Kidney (tissue), 13 donors: ENCODE measurements at regions not wholly inside any gene's neighbourhood (a gene's known extent, or its start where the extent isn't known, plus 50 kb on each side); places are given as distances from the start of the nearest gene placed in this dataset.
A peak's percentile ranks its signal among the peaks of the same experiment; 100 is the strongest.

Experiments
- DNase-seq, 5 donors: peaks; one replicate each; pipeline ENCODE4 v3.0.0-alpha.2; 2013 to 2020
- FAIRE-seq: peaks from 2 replicates; lab custom pipeline; 2012; peaks lifted over from hg19 to GRCh38; lab: Jason Lieb, UNC
- H3K27ac ChIP-seq, 2 donors: one replicate each; pipeline ENCODE4 v1.7.0; 2013; ENCODE audit warnings: low read depth in 2 of 2, low read length in 2 of 2, inconsistent platforms in 1 of 2
- H3K27me3 ChIP-seq: one replicate; pipeline ENCODE4 v1.7.1; 2013; ENCODE audit warnings: low read length, inconsistent platforms; ENCODE audit not compliant: control insufficient read depth, insufficient read depth
- H3K36me3 ChIP-seq, 3 donors: one replicate each; pipeline versions ENCODE4 v1.7.0 to v1.7.1; 2013; ENCODE audit warnings: low read length in 3 of 3, control low read depth in 1 of 3, inconsistent platforms in 1 of 3; ENCODE audit not compliant: insufficient read depth in 3 of 3, control insufficient read depth in 2 of 3
- H3K4me1 ChIP-seq, 3 donors: one replicate each; pipeline versions ENCODE4 v1.7.0 to v1.7.1; 2013; ENCODE audit warnings: low read length in 3 of 3, inconsistent platforms in 1 of 3, low read depth in 1 of 3; ENCODE audit not compliant: control insufficient read depth in 2 of 3, insufficient read depth in 2 of 3
- H3K4me3 ChIP-seq, 3 donors: one replicate each; pipeline versions ENCODE4 v1.7.0 to v1.8.1; 2013; ENCODE audit warnings: low read length in 3 of 3, control low read depth in 1 of 3, inconsistent platforms in 1 of 3
- H3K9ac ChIP-seq, 3 donors: one replicate each; pipeline versions ENCODE4 v1.7.0 to v1.7.1; 2013; ENCODE audit warnings: low read length in 3 of 3, control low read depth in 1 of 3, inconsistent platforms in 1 of 3
- H3K9me3 ChIP-seq, 3 donors: one replicate each; pipeline versions ENCODE4 v1.7.0 to v1.7.1; 2013; ENCODE audit warnings: low read length in 3 of 3, control low read depth in 1 of 3, inconsistent platforms in 1 of 3; ENCODE audit not compliant: control insufficient read depth in 2 of 3, insufficient read depth in 1 of 3
- CTCF ChIP-seq: IDR thresholded peaks from 3 replicates; pipeline ENCODE4 v1.5.1; 2012; ENCODE audit warnings: mild to moderate bottlenecking, moderate library complexity, borderline replicate concordance; ENCODE audit not compliant: insufficient read depth; ENCODE audit errors: extremely low read depth
- intact Hi-C: fragments of 100-400 bp; cut with DNase I; formaldehyde crosslinking; loops from one replicate; pipeline ENCODE4 v1.11.1; 2022
- donor health status: control.
- donor health status: control.
- donor health status: control.
- donor health status: control.
- donor health status: control.
- donor health status: DM: yes; HTN: yes; CAD: no.
- donor health status: Normal renal cell carcinoma (clear cell type).

DNA sequence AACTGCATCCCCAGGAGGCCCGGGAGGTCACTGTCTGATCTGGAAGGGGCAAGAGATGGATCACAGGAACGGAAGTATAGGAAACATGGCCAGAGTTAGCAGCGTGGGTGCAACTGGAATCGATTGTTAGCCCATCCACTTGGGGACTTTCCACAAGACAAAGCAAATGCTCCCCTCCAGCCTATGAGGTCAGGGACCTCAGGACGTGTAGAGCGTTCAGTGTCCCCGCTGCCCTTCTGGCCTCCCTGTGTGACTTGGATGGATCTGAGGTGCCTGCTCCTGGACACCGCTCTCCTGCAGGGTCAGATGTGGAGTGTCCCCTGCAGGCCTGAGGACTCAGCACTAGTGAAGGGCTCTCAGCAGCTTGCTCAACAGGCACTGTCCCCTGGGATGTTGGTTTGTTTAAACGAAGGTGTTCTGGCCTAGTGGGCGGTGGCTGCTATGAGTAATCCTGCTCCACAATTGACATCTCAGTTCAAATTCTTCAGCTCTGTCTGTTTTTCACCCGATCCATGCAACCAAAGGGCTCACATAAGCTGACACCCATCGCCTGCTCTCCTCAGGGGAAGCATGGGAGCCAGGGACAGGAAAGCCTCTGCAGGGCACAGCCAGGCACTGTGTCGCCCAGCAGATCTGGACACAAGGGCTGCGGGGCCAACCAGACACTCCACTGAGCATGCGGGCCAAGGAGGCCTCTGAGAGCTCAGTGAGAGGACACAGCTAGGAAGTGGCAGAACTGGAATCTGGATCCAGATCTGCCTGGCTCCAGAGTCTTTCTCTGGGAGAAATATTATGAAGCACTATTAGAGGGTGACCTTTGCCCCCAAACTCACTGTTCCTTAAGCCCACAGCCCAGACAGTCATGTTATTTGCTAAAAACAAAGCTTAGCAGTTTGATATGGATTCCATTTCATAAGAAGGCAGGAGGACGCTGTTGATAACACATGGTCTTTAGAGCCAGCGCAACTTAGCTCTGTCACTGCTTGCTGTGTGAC is 78.5 kb downstream of the RHOB start:
- Histone ChIP-seq H3K9ac (no peak overlapping the region), H3K9me3 (no peaks in the 10 kb centered on the region), H3K27ac (peak overlapping the region; percentile 29 to 52), H3K4me1 (peaks cover 0 to 20% (median 6%) of the 10 kb centered on the region in 3 donors), H3K27me3 (no peaks in the 10 kb centered on the region), H3K36me3 (no peaks in the 10 kb centered on the region), H3K4me3 (no peak overlapping the region)
- TF ChIP-seq CTCF, result no peak
- no peak for FAIRE-seq
- intact Hi-C loops, result no loop called here
- no peak for DNase-seq

DNA sequence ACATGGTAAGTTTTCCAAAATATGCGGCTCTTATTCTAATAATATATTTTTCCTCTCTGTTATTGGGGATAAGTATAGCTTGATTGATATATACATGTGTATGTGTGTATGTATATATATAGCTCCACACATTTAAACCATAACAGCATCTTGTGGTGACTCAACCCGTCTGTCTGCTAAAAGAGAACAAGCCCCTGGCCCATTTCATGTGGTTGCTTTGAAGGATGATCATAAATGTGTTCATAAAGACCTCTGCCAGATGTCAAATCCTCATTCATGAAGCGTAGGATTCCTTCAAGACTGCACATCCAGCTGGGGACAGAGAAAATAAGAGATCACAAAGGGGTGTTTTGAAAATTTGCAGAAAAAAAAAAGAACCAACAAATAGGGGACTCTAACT is 79.3 kb downstream of the RHOB start:
- FAIRE-seq, result no peak
- Histone ChIP-seq H3K4me3 (no peak overlapping the region), H3K27ac (no peak overlapping the region), H3K4me1 (peaks cover 0 to 20% (median 6%) of the 10 kb centered on the region in 3 donors), H3K27me3 (no peaks in the 10 kb centered on the region), H3K9ac (no peak overlapping the region), H3K36me3 (no peaks in the 10 kb centered on the region), H3K9me3 (no peaks in the 10 kb centered on the region)
- TF ChIP-seq CTCF, result no peak
- intact Hi-C loops, result no loop called here
- DNase-seq, result peak in 1 of 5 donors; percentile 62

GRCh38 chr2:20526708-20527107 is 79.8 kb downstream of the RHOB start:
- TF ChIP-seq CTCF, result no peak
- Histone ChIP-seq H3K9me3 (no peaks in the 10 kb centered on the region), H3K9ac (no peak overlapping the region), H3K4me1 (peaks cover 0 to 21% (median 11%) of the 10 kb centered on the region in 3 donors), H3K27me3 (no peaks in the 10 kb centered on the region), H3K27ac (no peak overlapping the region), H3K36me3 (no peaks in the 10 kb centered on the region), H3K4me3 (no peak overlapping the region)
- DNase-seq, result no peak
- no peak for FAIRE-seq
- intact Hi-C loops, result no loop called here
